HEK293 (cell line): ENCODE measurements at regions not wholly inside any gene's neighbourhood (a gene's known extent, or its start where the extent isn't known, plus 50 kb on each side); places are given as distances from the start of the nearest gene placed in this dataset.

Source experiments
- CTCF ChIA-PET: fragments of 350-600 bp; formaldehyde crosslinking; extraction: SDS; loops from one replicate; lab custom pipeline; 2021; ENCODE audit warnings: antibody characterized with exemption; lab: Yijun Ruan, JAX
- POLR2A ChIA-PET: fragments of 300-600 bp; formaldehyde crosslinking; extraction: SDS; loops from one replicate; lab custom pipeline; 2020; ENCODE audit warnings: antibody characterized with exemption, inconsistent platforms; lab: Yijun Ruan, JAX
- H3K27ac ChIP-seq: fragments of 200-500 bp; sonication (Bioruptor generic); 2 replicates; pipeline ENCODE4 v1.5.1; 2014; ENCODE audit warnings: low read depth, low read length, control low read depth, inconsistent platforms; ENCODE audit errors: extremely low read depth
- H3K36me3 ChIP-seq, 2 experiments: fragments of 200-500 bp in 1 of 2; sonication (Bioruptor generic) in 1 of 2; 1 replicate in 1 of 2; 2 replicates in 1 of 2; pipeline ENCODE4 v1.5.1; 2014 to 2017; ENCODE audit warnings: inconsistent platforms in 2 of 2, low read length in 2 of 2; ENCODE audit not compliant: control insufficient read depth in 2 of 2, insufficient read depth in 1 of 2
- H3K4me1 ChIP-seq: fragments of 200-500 bp; sonication (Bioruptor generic); 2 replicates; pipeline ENCODE4 v1.5.1; 2014; ENCODE audit warnings: mild to moderate bottlenecking, low read length, inconsistent platforms; ENCODE audit not compliant: control insufficient read depth, insufficient read depth
- H3K4me3 ChIP-seq: 2 replicates; pipeline ENCODE4 v1.5.1; 2011; ENCODE audit warnings: low read depth, mild to moderate bottlenecking, control low read depth, low read length, moderate library complexity
- H3K9me3 ChIP-seq: fragments of 200-500 bp; sonication (Bioruptor generic); 2 replicates; pipeline ENCODE4 v1.5.1; 2014; ENCODE audit warnings: low read depth, low read length, inconsistent platforms; ENCODE audit not compliant: control insufficient read depth, insufficient read depth
- HOXC10 ChIP-seq: sonication (generic); formaldehyde crosslinking; IDR thresholded peaks from 2 replicates; pipeline ENCODE4 v1.8.1; 2023; ENCODE audit warnings: mild to moderate bottlenecking, missing genetic modification reagents
- KLF16 ChIP-seq: fragments of 450-650 bp; formaldehyde crosslinking; IDR thresholded peaks from 2 replicates; pipeline ENCODE4 v1.5.1; 2017; ENCODE audit warnings: missing biosample characterization, missing genetic modification characterization
- TCF7L2 ChIP-seq: IDR thresholded peaks from 2 replicates; pipeline ENCODE4 v1.6.1; 2011; ENCODE audit warnings: low read depth, mild to moderate bottlenecking, inconsistent platforms, low read length, moderate library complexity, borderline replicate concordance
- ZIC2 ChIP-seq: fragments of 450-650 bp; formaldehyde crosslinking; IDR thresholded peaks from 2 replicates; pipeline ENCODE4 v1.5.1; 2016; ENCODE audit warnings: missing biosample characterization, missing genetic modification characterization
- ZNF112 ChIP-seq: fragments of 450-650 bp; formaldehyde crosslinking; IDR thresholded peaks from 2 replicates; pipeline ENCODE4 v1.5.0; 2017; ENCODE audit warnings: missing biosample characterization, missing genetic modification characterization
- ZNF133 ChIP-seq: fragments of 450-650 bp; formaldehyde crosslinking; IDR thresholded peaks from 2 replicates; pipeline ENCODE4 v1.5.1; 2016; ENCODE audit warnings: missing biosample characterization, missing genetic modification characterization
- ZNF174 ChIP-seq: fragments of 450-650 bp; formaldehyde crosslinking; IDR thresholded peaks from 2 replicates; pipeline ENCODE4 v1.5.0; 2017; ENCODE audit warnings: missing biosample characterization, mild to moderate bottlenecking, missing genetic modification characterization
- ZNF184 ChIP-seq: fragments of 450-650 bp; IDR thresholded peaks from 2 replicates; pipeline ENCODE4 v1.5.1; 2018; ENCODE audit warnings: missing biosample characterization, mild to moderate bottlenecking, missing genetic modification characterization
- ZNF211 ChIP-seq: fragments of 450-650 bp; formaldehyde crosslinking; IDR thresholded peaks from 2 replicates; pipeline ENCODE4 v1.5.1; 2016; ENCODE audit warnings: low read depth, missing biosample characterization, missing genetic modification characterization
- ZNF223 ChIP-seq: fragments of 450-650 bp; formaldehyde crosslinking; IDR thresholded peaks from 2 replicates; pipeline ENCODE4 v1.5.1; 2016; ENCODE audit warnings: missing biosample characterization, missing genetic modification characterization
- ZNF23 ChIP-seq: fragments of 450-650 bp; formaldehyde crosslinking; IDR thresholded peaks from 2 replicates; pipeline ENCODE4 v1.5.1; 2016; ENCODE audit warnings: missing biosample characterization, missing genetic modification characterization, borderline replicate concordance
- ZNF354C ChIP-seq: fragments of 450-650 bp; formaldehyde crosslinking; IDR thresholded peaks from 2 replicates; pipeline ENCODE4 v1.5.1; 2016; ENCODE audit warnings: missing biosample characterization, missing genetic modification characterization, low read depth, borderline replicate concordance
- ZNF423 ChIP-seq: fragments of 450-650 bp; formaldehyde crosslinking; IDR thresholded peaks from 2 replicates; pipeline ENCODE4 v1.5.1; 2016; ENCODE audit warnings: missing biosample characterization, missing genetic modification characterization
- ZNF510 ChIP-seq: fragments of 450-650 bp; formaldehyde crosslinking; IDR thresholded peaks from 2 replicates; pipeline ENCODE4 v1.5.1; 2018; ENCODE audit warnings: mild to moderate bottlenecking, missing genetic modification characterization, missing biosample characterization; ENCODE audit not compliant: insufficient replicate concordance
- ZNF621 ChIP-seq: fragments of 450-650 bp; formaldehyde crosslinking; IDR thresholded peaks from 2 replicates; pipeline ENCODE4 v1.5.1; 2017; ENCODE audit warnings: missing biosample characterization, missing genetic modification characterization
- ZNF776 ChIP-seq: fragments of 450-650 bp; formaldehyde crosslinking; IDR thresholded peaks from 2 replicates; pipeline ENCODE4 v1.5.0; 2017; ENCODE audit warnings: missing biosample characterization, missing genetic modification characterization, borderline replicate concordance
- ZSCAN30 ChIP-seq: fragments of 450-650 bp; IDR thresholded peaks from 2 replicates; pipeline ENCODE4 v1.5.1; 2018; ENCODE audit warnings: missing biosample characterization, mild to moderate bottlenecking, missing genetic modification characterization, moderate library complexity
- TF ChIP-seq, protein P1 (sequence below): fragments of 450-650 bp; formaldehyde crosslinking; IDR thresholded peaks from 2 replicates; pipeline ENCODE4 v1.5.1; 2016; ENCODE audit warnings: missing biosample characterization, missing genetic modification characterization
- TF ChIP-seq, protein P2 (sequence below): fragments of 450-650 bp; formaldehyde crosslinking; IDR thresholded peaks from 2 replicates; pipeline ENCODE4 v1.5.1; 2016; ENCODE audit warnings: missing biosample characterization, missing genetic modification characterization
- TF ChIP-seq, protein P3 (sequence below): fragments of 450-650 bp; formaldehyde crosslinking; IDR thresholded peaks from 2 replicates; pipeline ENCODE4 v1.5.1; 2016; ENCODE audit warnings: missing biosample characterization, missing genetic modification characterization
- TF ChIP-seq, protein P4 (sequence below): fragments of 450-650 bp; formaldehyde crosslinking; IDR thresholded peaks from 2 replicates; pipeline ENCODE4 v1.5.1; 2017; ENCODE audit warnings: missing biosample characterization, missing genetic modification characterization
- TF ChIP-seq, protein P5 (sequence below): fragments of 450-650 bp; formaldehyde crosslinking; IDR thresholded peaks from 2 replicates; pipeline ENCODE4 v1.5.1; 2016; ENCODE audit warnings: missing biosample characterization, missing genetic modification characterization

DNA sequence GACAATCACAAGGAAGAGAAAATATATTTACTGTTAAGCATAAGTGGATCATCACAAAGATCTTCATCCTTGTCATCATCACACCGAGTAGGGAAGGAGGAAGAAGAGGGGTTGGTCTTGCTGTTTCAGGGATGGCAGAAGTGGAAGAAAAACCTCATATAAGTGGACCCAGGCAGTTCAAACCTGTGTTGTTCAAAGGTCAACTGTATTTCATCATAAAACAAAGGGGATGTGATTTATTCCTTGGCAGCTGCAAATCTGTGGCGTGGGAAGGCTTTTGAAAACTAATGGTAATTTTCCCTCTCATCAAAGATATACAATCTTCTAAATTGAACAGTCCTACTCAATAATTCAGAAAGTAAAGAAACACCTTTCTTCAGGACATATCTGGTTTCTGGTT is 129.9 kb upstream of the ABI3BP start (continued):
- TF ChIP-seq ZNF174: no peak

DNA sequence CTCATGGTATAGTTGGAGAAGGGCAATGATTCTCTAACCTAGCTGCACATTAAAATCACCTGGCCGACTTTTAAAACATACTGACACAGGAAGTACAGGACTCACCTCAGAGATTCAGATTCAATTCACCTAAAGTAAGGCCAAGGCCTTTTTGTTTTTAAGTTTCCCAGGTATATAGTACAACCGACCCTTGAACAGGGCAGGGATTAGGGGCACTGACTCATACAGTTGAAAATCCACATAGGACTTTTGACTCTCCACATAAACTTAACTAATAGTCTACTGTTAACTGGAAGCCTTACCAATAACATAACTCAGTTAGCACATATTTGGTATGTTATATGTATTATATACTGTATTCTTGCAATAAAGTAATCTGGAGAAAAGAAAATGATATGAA is 129.5 kb upstream of the ABI3BP start:
- no peaks in the 10 kb centered on the region for H3K4me1 ChIP-seq
- TF ChIP-seq ZNF184: no peak
- TF ChIP-seq ZNF223 (tag by site-specific recombination): no peak
- TF ChIP-seq, protein P1, sequence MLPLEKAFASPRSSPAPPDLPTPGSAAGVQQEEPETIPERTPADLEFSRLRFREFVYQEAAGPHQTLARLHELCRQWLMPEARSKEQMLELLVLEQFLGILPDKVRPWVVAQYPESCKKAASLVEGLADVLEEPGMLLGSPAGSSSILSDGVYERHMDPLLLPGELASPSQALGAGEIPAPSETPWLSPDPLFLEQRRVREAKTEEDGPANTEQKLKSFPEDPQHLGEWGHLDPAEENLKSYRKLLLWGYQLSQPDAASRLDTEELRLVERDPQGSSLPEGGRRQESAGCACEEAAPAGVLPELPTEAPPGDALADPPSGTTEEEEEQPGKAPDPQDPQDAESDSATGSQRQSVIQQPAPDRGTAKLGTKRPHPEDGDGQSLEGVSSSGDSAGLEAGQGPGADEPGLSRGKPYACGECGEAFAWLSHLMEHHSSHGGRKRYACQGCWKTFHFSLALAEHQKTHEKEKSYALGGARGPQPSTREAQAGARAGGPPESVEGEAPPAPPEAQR (tag by site-specific recombination): no peak
- TF ChIP-seq, protein P2, sequence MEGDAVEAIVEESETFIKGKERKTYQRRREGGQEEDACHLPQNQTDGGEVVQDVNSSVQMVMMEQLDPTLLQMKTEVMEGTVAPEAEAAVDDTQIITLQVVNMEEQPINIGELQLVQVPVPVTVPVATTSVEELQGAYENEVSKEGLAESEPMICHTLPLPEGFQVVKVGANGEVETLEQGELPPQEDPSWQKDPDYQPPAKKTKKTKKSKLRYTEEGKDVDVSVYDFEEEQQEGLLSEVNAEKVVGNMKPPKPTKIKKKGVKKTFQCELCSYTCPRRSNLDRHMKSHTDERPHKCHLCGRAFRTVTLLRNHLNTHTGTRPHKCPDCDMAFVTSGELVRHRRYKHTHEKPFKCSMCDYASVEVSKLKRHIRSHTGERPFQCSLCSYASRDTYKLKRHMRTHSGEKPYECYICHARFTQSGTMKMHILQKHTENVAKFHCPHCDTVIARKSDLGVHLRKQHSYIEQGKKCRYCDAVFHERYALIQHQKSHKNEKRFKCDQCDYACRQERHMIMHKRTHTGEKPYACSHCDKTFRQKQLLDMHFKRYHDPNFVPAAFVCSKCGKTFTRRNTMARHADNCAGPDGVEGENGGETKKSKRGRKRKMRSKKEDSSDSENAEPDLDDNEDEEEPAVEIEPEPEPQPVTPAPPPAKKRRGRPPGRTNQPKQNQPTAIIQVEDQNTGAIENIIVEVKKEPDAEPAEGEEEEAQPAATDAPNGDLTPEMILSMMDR (tag by site-specific recombination): no peak
- TF ChIP-seq ZNF112 (tag by site-specific recombination): no peak
- TF ChIP-seq ZNF510 (tag by site-specific recombination): no peak
- TF ChIP-seq HOXC10 (CRISPR knock-in tag): no peak
- TF ChIP-seq, protein P3, sequence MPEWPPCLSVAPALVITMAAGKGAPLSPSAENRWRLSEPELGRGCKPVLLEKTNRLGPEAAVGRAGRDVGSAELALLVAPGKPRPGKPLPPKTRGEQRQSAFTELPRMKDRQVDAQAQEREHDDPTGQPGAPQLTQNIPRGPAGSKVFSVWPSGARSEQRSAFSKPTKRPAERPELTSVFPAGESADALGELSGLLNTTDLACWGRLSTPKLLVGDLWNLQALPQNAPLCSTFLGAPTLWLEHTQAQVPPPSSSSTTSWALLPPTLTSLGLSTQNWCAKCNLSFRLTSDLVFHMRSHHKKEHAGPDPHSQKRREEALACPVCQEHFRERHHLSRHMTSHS (tag by site-specific recombination): no peak
- TF ChIP-seq, protein P4, sequence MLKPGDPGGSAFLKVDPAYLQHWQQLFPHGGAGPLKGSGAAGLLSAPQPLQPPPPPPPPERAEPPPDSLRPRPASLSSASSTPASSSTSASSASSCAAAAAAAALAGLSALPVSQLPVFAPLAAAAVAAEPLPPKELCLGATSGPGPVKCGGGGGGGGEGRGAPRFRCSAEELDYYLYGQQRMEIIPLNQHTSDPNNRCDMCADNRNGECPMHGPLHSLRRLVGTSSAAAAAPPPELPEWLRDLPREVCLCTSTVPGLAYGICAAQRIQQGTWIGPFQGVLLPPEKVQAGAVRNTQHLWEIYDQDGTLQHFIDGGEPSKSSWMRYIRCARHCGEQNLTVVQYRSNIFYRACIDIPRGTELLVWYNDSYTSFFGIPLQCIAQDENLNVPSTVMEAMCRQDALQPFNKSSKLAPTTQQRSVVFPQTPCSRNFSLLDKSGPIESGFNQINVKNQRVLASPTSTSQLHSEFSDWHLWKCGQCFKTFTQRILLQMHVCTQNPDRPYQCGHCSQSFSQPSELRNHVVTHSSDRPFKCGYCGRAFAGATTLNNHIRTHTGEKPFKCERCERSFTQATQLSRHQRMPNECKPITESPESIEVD (tag by site-specific recombination): no peak
- TF ChIP-seq, protein P5, sequence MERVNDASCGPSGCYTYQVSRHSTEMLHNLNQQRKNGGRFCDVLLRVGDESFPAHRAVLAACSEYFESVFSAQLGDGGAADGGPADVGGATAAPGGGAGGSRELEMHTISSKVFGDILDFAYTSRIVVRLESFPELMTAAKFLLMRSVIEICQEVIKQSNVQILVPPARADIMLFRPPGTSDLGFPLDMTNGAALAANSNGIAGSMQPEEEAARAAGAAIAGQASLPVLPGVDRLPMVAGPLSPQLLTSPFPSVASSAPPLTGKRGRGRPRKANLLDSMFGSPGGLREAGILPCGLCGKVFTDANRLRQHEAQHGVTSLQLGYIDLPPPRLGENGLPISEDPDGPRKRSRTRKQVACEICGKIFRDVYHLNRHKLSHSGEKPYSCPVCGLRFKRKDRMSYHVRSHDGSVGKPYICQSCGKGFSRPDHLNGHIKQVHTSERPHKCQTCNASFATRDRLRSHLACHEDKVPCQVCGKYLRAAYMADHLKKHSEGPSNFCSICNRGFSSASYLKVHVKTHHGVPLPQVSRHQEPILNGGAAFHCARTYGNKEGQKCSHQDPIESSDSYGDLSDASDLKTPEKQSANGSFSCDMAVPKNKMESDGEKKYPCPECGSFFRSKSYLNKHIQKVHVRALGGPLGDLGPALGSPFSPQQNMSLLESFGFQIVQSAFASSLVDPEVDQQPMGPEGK (tag by site-specific recombination): no peak
- no peaks in the 10 kb centered on the region for H3K9me3 ChIP-seq
- no peaks in the 10 kb centered on the region for H3K36me3 ChIP-seq
- ChIA-PET POLR2A (no interaction called here), CTCF (no interaction called here)
- no peak overlapping the region for H3K4me3 ChIP-seq
- H3K27ac ChIP-seq: no peak overlapping the region

DNA sequence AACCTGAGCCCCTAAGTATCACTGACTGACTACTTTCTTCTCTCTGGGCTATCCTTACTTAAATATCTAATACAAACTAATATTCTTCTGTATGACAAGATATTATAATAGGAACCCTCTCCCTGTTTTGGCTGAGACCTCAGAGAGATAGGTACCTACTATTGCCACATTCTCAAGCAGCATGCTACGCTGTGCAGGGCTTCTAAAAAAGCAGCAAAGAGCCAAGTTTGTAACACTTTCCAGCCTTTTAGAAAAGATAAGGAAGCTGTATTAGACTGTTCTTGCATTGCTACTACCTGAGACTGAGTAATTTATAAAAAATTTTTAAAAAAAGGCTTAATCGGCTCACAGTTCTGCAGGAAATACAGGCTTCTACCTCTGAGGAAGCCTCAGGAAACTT is 126.8 kb upstream of the ABI3BP start:
- POLR2A ChIA-PET: no interaction called here
- no peak overlapping the region for H3K4me3 ChIP-seq
- H3K9me3 ChIP-seq: no peaks in the 10 kb centered on the region
- no peak overlapping the region for H3K27ac ChIP-seq
- no peaks in the 10 kb centered on the region for H3K36me3 ChIP-seq
- CTCF ChIA-PET: no interaction called here
- no peaks in the 10 kb centered on the region for H3K4me1 ChIP-seq
- TF ChIP-seq ZNF133 (tag by site-specific recombination): no peak
- TF ChIP-seq, protein P2 (tag by site-specific recombination): no peak
- TF ChIP-seq ZNF354C: no peak
- no peak for TF ChIP-seq TCF7L2
- no peak for TF ChIP-seq ZNF776
- TF ChIP-seq ZNF621 (tag by site-specific recombination): no peak
- no peak for TF ChIP-seq ZSCAN30 (tag by site-specific recombination)
- no peak for TF ChIP-seq KLF16 (tag by site-specific recombination)
- TF ChIP-seq ZIC2: no peak
- no peak for TF ChIP-seq ZNF211 (tag by site-specific recombination)
- no peak for TF ChIP-seq ZNF23 (tag by site-specific recombination)
- TF ChIP-seq ZNF423 (tag by site-specific recombination): no peak
